GM18907 (cell line): ENCODE measurements at regions not wholly inside any gene's neighbourhood (a gene's known extent, or its start where the extent isn't known, plus 50 kb on each side); places are given as distances from the start of the nearest gene placed in this dataset.

Source experiments
- ATAC-seq: cut with Tn5 transposase; IDR thresholded peaks from one replicate; pipeline ENCODE4 v1.9.1; 2021; ENCODE audit warnings: mild to moderate bottlenecking, moderate library complexity; ENCODE audit not compliant: unreplicated experiment

DNA sequence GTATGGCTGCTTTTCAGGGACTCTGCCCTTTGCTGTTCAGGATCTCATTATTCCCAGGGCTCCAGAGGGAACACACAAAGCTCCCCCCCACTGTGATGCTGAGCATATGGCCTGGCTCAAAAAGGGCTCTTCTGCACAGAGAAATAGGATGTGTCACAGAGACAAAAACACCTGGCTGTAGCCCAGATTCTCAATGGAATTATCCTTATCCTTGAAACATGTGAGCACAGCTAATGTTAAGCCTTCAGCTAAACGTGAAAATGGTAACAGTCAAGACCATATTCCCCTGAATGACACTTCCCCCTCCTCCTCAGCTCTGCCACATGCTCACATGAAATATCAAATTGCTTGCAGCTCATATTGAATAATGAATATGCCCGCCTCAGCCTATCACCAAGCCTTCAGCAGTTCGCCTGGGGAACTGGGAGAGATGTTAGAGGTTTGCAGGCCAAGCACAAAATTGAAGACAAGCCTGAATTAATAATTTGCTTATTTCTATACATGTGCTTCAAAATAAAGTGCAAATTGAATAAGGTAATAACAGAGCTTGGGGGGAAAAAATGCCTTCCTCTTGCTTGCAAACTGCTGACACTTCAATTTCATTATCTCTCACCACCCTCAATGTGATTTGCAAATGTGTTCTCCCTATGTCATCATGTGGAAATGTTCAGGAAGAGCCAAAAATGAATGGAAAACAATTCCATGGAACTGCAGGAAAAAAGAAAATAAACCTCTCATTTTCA, 181.0 kb upstream of the HNRNPA3 start:
- no peak for ATAC-seq

DNA sequence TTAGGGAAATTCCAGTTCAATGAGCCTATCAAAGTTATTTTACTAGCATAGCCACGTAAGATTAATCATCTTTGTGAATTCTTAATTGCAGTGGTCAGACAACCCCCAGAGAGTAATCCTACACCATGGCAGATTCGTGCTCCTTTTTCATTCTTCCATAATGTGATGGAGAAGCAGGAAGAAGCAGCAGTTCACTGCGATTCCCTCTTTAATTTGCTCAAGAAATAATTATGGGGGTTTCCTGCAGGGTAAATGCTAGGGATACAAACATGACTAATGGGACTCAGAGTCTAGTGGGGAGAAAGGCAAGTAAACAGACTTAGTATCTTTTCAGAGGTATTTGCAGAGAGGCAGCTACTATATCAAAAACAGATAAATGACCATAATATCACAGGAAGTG, 175.8 kb upstream of the HNRNPA3 start:
- ATAC-seq: no peak

DNA sequence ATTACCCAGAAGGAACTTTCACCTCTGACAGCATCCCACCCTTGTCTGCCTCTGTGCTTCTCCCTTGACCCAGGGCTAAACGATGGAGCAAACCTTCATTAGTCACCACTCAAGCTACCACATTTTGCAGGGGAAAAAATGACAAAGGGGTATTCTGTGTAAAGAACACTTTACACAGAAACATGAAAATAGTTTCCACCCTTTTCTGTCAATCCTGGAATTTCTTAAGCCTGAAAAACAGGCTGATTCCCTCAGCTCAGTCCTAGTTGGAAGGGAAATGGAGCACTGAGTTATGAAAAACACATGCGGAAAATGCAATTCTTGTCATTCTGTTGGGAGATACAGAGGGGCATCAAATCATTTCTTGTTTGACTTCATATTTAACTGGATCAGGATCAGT, 175.0 kb upstream of the HNRNPA3 start:
- ATAC-seq: no peak

DNA sequence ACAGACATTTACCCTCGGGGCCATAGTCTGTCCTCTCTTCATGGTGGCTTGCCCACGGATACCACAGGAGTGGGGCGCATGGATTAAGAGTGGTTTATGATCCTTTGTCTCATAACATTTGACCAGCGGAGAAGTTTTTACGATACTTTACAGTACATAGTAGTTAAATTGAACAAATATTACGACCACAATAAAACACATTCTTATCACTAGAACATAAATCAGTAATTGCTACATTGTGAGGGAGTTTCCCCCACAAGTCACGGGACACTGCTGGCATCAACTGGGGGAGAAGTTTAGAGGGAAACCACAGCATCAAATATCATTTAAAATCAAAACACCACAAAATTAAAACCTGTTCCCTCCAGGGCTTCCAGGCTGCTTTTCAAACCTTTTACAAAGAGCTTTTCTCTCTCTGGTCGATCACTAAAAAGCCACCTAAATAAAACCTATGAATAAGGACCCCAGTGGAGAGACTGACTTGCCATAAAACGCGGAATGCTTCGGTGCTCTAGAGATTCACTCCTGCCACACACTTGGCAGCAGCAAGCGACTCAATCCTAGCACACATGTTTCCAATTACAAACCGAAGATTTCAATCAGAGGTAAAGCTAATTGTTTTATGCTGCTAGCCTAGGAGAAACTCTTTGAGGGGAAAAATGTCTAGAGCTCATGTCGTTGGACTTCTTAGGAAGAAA, 173.7 kb upstream of the HNRNPA3 start:
- ATAC-seq: no peak

DNA sequence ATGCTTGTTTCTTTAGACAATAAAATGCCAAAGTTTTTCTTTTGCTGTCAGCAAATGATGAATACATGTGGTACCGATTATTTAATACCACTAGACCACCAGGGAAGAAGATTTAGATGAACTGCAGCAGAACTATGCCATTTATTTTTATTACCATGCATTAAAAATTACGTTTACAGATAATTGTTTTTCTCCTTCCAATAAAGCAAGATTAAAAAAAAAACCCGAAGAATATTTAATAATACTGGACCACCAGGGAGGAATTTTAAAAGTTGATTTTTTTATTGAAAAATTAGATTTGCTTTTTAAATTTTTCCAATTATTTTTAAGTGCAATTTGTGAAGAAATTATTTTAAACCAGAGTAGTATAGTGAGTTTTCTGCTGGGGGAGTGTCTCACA, 170.3 kb upstream of the HNRNPA3 start:
- no peak for ATAC-seq

DNA sequence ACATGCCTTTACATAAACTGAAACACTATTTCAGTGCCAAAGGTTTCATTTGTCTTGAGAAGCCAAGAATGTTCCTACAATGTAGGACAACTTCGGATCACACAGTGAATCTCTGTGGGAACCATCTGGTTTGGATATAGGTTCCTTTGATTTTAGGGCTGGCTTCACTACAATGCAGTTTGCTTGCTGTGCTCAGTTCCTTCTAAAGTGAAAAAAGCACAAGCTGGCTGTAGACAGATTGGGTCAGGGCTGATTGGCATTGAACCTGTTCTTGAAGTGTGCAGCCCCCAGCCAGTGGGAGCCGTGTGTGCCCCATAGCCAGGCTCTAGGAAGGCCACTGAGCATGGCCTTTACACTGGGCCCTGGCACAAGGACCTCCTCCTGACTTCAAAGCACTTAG, 167.9 kb upstream of the HNRNPA3 start:
- ATAC-seq: no peak

DNA sequence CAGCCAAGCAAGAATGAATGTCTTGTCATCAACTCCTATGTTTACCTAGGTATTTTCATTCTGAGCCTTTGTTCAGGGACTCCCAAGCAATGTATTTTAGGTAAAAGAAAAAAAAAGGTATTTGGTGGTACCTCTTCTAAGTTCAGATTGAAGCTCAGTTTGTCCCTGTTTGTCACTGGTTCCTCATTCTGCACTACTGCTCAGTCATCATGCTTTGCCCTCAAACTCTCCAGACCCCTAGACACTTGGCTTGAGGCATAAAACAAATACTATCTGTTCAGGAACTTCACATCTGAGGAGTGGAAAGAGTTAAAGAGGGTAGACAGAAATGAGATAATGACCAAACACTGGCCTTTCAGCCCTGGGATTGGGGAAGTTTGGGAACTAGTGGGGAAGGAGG, 163.6 kb upstream of the HNRNPA3 start:
- no peak for ATAC-seq

DNA sequence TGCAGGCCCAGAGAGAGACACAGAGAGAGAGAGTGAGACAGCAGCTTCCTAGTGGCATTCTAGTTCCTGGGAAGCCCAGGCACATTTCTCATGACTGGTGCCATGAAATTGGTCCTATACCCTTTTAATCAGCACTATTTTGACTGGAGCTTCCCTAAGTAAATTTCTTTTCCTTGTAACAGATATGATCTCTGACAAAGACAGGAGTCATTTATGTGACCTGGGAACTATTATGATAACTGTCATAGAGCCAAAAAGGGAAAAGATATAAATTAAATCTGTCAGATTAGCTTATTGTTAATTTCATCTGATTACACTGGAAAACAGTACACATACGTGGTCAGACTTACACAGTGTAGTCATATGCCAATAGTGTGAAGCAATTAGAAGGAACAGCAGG, 161.3 kb upstream of the HNRNPA3 start:
- no peak for ATAC-seq

DNA sequence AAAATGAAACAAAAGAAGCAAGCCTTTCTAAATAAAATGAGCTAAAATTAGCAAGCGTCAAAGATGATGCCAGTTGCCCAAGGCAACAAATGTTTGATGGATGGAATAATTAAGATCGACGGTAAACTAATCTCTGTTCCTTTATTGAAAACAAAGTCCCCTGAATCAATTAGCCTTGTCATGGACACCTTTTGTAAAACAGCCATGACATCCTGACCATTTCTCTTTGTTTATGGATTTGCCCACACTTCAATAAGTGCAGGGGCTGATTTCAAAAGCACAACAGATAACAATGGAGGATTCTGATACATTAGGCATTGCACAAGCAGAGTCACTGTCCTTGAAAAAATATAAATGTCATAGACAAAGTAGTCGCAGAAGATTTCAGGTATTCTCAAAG, 160.1 kb upstream of the HNRNPA3 start:
- ATAC-seq: no peak

DNA sequence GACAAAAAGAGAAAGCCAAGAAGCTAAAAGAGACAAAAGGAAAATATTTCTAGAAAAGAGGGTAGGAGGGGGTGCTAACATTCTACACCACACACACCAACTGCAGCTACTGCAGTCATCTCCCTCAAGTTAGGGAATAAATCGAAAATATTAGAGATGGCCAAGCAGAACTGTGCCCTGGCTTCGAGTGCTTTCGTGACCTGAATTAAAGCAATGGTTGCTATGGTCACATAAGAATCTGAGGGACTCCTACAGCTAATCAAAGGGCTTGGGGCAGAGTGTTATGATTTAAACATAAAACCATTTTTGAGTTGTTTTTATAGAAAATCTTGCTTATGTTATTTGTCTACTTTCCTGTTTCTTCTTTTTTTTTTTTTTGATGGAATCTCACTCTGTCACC, 159.6 kb upstream of the HNRNPA3 start:
- ATAC-seq: no peak

DNA sequence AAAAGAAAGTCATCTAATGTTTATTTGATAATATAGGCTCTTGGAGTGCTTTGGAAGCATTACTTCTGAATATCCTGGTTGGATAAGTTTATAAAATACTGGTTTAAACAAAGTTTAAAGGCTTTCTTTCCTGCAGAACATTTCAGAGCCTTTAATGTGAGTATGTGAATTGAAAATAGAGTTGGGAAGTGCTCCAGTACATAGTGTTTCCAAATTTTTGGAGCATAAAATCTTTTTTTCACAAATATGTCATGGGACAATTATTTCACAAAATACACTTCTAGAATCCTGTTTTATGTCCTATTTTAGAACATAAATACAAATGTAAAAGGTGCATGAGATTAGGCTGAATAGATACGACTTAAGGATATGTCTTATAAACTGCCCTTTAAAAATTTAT, 158.9 kb upstream of the HNRNPA3 start:
- no peak for ATAC-seq

DNA sequence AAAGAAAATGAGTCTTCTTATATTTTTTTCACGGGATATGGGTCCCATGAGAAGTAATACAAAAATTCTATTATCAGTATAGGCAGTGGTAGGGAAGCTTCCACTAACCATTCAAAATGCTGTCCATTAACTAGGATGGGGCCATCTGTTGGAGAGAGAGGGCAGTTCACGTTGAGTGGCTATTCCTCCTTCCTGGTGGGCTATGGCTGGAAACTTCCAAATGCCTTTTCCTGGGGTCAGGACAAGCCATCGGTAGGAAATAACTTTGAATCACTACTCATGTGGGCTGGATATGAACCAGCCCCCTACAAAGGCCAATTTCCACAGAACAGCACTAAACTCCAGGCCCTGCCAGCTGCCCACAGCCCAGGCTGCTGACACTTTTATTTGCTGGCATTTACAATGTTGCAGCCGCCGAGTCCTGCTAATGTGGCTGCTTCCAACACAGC, 156.1 kb upstream of the HNRNPA3 start:
- no peak for ATAC-seq

DNA sequence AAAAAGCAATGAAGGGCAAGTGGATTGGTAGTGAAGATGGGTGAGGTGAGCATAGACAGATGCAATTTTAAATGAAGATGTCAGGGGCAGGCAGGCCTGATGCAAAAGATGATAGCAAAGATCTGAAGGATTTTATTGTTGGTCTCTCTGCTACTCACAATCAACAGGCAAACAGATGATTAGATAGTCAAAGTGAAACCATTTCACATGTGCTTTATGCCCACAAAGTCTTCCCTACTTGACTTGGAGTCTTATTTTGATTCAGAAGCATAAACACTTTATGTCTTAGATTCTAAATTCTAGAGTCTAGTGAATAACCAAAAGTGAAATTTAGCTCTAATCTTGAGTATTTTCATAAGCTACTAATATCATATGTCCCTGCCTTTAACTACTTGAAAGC, 153.8 kb upstream of the HNRNPA3 start:
- peak; percentile 81 for ATAC-seq

DNA sequence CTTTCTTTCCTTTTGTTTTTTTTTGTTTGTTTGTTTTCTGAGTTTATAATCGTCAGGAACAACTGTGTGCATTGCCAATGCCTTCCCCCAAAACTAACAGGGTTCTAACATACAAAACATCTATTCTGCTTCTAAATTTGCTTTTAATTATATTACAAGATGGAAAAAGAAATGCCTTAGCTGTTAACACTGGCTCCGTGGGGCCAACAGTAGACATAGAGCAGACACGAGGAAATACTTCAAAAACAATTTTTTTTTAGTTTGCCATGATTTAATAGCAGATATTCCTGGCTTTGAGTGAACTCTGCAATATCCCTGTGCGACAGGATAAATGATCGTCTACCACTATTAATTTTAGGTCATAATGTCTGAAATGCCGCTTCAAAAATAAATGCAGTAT, 153.3 kb upstream of the HNRNPA3 start:
- ATAC-seq: no peak

DNA sequence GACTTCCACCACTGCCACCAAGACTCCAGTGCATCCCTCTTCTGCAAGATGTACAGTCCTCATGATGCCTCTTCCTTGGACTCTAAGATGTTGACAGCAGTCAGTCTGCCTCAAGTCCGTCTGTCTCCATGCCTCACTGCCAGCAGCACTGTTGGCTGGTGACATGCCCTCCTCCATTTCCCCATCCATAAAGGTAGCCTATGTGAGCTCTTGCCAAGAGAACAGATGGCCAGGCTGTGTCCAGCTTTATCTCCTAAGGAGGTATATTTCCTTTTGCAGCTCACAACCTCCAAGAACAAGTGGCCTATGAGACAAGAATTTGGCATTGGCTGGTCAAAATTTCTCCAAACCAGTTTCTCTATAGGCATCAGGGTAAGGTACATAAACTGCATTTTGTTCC, 149.3 kb upstream of the HNRNPA3 start:
- no peak for ATAC-seq

DNA sequence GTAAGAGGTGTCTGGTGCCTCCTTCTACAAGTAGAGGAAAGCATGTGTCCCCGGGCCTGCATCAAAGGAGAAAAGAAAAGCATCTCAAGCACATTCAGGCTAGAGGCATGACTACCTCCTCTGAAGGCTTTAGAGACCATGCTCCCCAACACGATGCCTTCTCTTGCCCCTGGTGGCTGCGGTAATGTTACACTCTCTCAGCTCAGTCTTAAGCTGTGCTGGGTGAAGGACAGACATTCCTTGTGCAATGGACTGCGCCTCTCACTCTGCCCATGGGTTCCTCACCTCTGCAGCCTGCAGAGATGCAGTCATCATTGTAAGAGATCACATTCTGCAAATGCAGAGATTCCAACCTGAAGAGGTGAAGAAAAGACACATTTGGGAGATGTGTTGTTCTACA, 148.2 kb upstream of the HNRNPA3 start:
- no peak for ATAC-seq

DNA sequence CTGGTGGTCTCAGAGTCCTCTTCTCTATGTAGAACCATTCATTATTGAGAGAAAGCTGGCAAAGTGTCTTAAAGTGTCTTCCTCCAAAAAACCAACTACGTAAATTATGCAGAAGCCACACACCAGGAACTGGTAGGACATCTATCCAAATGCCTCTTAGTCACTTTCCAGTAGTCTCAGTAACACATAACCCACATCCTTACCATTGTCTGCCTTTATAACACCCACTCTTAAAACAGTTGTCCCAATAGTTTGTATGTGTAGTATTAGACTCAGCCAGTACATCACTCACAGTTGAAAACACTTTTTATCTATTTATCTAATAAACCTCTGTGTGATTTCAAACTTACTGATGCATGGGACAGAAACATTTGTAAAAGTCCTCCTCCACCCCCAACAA, 143.6 kb upstream of the HNRNPA3 start:
- ATAC-seq: no peak

DNA sequence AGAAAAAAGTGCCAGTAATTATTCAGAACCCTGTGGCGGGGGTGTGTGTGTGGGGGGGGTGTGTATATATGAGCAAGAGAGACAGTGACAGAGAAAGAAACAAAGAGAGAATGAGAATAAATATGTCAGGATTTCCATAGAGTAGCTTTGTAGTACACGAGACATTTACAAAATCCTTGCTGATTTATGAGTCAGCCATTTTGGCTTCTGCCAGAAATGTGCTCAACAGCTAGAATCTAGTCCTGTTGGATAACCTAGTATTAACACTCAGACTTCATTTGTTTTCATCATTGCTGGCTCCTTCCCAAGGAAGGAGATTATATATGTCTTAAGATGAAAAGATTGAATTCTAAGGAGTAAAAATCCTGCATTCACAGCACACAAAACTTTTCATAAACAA, 140.5 kb upstream of the HNRNPA3 start:
- ATAC-seq: no peak

DNA sequence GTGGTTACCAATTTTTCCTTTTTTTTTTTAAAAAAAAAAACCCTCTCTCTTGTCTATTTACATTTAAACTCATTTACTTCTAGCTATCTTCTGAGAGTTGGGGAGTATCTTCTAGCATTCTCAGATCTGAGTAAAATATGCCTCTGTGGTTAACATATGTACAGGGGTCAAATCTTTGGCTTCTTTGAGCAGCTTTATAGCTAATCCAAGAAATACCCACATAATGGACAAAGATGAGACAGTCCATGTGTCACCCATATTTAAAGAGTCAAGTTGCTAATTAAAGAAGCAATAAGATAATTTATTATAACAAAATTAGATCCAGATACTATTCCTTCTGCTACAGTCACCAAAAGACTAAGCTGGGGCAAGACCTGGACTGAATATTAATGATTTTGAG, 139.0 kb upstream of the HNRNPA3 start:
- ATAC-seq: no peak

DNA sequence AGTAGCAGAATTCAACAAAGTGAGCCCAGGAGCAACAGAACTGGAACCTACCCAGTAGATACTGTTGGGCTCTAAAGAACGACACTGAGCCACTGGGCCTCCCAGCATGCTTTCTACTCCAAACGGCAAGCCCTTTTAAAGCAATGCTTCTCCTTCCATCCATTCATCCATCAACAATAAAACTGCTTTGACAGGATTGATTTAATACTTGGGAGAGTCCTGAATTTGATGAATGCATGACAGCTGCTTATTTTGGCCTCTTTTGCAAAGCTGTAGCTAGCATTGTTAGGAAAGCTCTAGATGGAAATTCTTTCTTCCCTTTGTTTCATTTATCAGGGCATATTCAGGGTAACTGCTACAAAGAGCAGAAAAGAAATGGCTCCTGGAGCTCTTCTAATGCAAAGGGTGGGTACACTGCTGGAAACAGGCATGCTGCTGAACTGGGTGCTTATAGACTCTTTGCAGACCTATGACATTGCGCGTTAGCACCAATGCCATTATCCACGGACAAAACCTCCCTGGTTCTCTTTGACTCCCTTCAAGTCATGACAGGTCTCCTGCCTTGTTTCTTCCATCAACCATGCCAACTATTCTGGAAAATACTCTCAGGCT, 138.4 kb upstream of the HNRNPA3 start:
- no peak for ATAC-seq

DNA sequence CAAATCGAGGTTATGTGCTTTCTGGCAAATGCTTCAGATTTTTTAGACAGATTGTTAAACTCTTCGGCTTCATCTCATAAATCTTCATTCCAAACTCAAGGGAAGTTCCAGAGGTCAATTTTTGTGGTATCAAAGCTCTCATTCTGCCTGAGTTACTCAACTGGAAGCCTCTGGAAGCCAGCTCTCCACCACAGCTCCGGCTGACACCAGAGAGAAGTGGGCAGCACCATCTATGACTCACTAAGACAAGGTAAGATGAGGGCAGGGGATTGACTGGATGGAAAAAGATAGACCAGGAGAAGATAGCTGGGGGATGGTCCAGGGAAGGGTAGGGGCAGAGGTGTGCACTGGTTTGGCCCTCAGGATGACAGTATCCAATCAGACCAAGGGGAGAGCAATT, 137.3 kb upstream of the HNRNPA3 start:
- ATAC-seq: no peak

DNA sequence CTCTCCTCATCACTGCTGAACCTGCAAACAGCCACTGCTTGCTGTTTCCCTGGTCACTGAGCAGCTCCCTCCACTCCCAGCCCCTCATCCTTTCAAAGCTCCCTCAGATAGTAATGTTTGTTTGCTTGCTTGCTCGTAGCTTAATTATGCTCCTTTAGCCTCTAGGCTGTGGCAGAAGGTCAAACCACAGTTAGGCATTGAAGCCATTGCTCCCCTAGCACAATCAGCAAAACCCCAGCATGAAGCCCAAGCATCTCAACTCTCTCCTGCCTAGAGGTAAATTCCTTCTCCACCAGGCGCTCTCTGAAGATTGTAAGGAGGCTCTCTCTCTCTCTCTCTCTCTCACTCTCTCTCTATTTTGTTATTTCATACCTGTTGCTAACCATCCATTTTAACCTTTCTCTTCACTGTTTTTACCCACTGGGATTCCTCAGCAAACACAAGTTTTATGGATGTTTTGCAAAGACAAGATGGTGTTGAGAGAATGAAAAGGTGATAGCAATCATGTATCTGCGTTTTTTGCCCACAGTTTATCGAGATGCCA, 135.9 kb upstream of the HNRNPA3 start:
- no peak for ATAC-seq
